Endodermal cell (in vitro differentiated cells): ENCODE measurements at regions not wholly inside any gene's neighbourhood (a gene's known extent, or its start where the extent isn't known, plus 50 kb on each side); places are given as distances from the start of the nearest gene placed in this dataset.

ENCODE experiments used
- DNase-seq: peaks from one replicate; pipeline ENCODE4 v3.0.0-alpha.2; 2017
- H3K27ac ChIP-seq: 2 replicates; pipeline ENCODE4 v1.5.1; 2013; ENCODE audit warnings: mild to moderate bottlenecking, low read depth, low read length, moderate library complexity
- H3K27me3 ChIP-seq: 2 replicates; pipeline ENCODE4 v1.6.1; 2013; ENCODE audit warnings: mild to moderate bottlenecking, low read length, moderate library complexity; ENCODE audit not compliant: insufficient read depth, control insufficient read depth, poor library complexity, severe bottlenecking
- H3K36me3 ChIP-seq: 2 replicates; pipeline ENCODE4 v1.7.0; 2013; ENCODE audit warnings: mild to moderate bottlenecking, low read length, moderate library complexity; ENCODE audit not compliant: control insufficient read depth, insufficient read depth
- H3K4me1 ChIP-seq: one replicate; pipeline ENCODE4 v1.7.0; 2013; ENCODE audit warnings: low read length; ENCODE audit not compliant: control insufficient read depth, insufficient read depth
- H3K4me3 ChIP-seq: 2 replicates; pipeline ENCODE4 v1.5.1; 2013; ENCODE audit warnings: mild to moderate bottlenecking, low read length, moderate library complexity
- H3K9ac ChIP-seq: 2 replicates; pipeline ENCODE4 v1.6.1; 2013; ENCODE audit warnings: mild to moderate bottlenecking, low read length, moderate library complexity; ENCODE audit not compliant: poor library complexity, severe bottlenecking; ENCODE audit errors: extremely low read depth
- H3K9me3 ChIP-seq: 2 replicates; pipeline ENCODE4 v1.6.1; 2013; ENCODE audit warnings: mild to moderate bottlenecking, low read length, moderate library complexity; ENCODE audit not compliant: control insufficient read depth
- H3K27ac Mint-ChIP-seq: 2 replicates; pipeline ENCODE4 v1.8.0; 2020; ENCODE audit warnings: mixed read lengths
- H3K27me3 Mint-ChIP-seq: 2 replicates; pipeline ENCODE4 v1.8.0; 2021; ENCODE audit warnings: mild to moderate bottlenecking, mixed read lengths; ENCODE audit not compliant: insufficient read depth
- H3K36me3 Mint-ChIP-seq: 2 replicates; pipeline ENCODE4 v1.8.0; 2020; ENCODE audit warnings: low read depth, mixed read lengths
- H3K4me1 Mint-ChIP-seq: 2 replicates; pipeline ENCODE4 v1.8.0; 2020; ENCODE audit warnings: mixed read lengths
- H3K4me3 Mint-ChIP-seq: 2 replicates; pipeline ENCODE4 v1.8.0; 2020; ENCODE audit warnings: mild to moderate bottlenecking, moderate library complexity, mixed read lengths
- H3K9me3 Mint-ChIP-seq: 2 replicates; pipeline ENCODE4 v1.8.0; 2020; ENCODE audit warnings: mild to moderate bottlenecking, mixed read lengths
- WGBS, 2 experiments: methylation state at CpG; one replicate each; pipeline versions ENCODE4 v1.1.5 to v1.1.7; 2013; ENCODE audit warnings: missing lambda C conversion rate in 2 of 2, mixed read lengths in 1 of 2; ENCODE audit not compliant: insufficient coverage in 1 of 2, insufficient read length in 1 of 2; 5-methylcytosine and 5-hydroxymethylcytosine counted together
- TF ChIP-seq, protein P1 (sequence below): fragments of 200-600 bp; sonication (generic); conservative IDR thresholded peaks from 2 replicates; pipeline ENCODE4 v1.5.0; 2021; ENCODE audit warnings: antibody characterized with exemption, mild to moderate bottlenecking

DNA sequence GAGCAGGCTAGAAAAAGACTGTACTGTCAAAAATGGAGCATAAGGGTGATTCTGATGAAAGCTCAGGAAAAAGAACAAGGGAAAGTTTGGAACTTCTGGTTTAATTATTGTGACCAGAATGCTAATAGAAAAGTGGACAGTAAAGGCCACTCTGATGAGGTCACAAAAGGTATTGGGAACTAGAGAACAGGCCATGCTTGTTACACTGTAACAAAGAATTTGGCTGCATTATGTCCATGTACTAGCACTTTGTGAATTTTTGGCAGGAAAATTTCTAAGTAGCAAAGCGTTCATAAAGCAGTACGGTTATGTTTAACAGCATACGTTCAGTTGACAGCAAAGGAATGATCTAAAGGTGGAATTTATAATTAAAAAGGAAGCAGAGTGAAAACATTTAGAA is 418.6 kb downstream of the TRIB2 start:
- TF ChIP-seq, protein P1, sequence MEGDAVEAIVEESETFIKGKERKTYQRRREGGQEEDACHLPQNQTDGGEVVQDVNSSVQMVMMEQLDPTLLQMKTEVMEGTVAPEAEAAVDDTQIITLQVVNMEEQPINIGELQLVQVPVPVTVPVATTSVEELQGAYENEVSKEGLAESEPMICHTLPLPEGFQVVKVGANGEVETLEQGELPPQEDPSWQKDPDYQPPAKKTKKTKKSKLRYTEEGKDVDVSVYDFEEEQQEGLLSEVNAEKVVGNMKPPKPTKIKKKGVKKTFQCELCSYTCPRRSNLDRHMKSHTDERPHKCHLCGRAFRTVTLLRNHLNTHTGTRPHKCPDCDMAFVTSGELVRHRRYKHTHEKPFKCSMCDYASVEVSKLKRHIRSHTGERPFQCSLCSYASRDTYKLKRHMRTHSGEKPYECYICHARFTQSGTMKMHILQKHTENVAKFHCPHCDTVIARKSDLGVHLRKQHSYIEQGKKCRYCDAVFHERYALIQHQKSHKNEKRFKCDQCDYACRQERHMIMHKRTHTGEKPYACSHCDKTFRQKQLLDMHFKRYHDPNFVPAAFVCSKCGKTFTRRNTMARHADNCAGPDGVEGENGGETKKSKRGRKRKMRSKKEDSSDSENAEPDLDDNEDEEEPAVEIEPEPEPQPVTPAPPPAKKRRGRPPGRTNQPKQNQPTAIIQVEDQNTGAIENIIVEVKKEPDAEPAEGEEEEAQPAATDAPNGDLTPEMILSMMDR: no peak
- DNase-seq: no peak
- H3K27ac ChIP-seq: no peak overlapping the region
- H3K9me3 ChIP-seq: peaks cover 82% of the 10 kb centered on the region
- Mint-ChIP-seq H3K27me3 (no peaks in the 10 kb centered on the region), H3K36me3 (no peaks in the 10 kb centered on the region), H3K4me1 (no peaks in the 10 kb centered on the region), H3K4me3 (no peak overlapping the region), H3K9me3 (peaks cover 12% of the 10 kb centered on the region), H3K27ac (no peak overlapping the region)
- H3K4me1 ChIP-seq: no peaks in the 10 kb centered on the region
- no peaks in the 10 kb centered on the region for H3K36me3 ChIP-seq
- no peaks in the 10 kb centered on the region for H3K27me3 ChIP-seq
- WGBS, 2 experiments: 89 to 97% methylated on average over 3 of the region's 3 CpGs
- H3K9ac ChIP-seq: no peak overlapping the region
- no peak overlapping the region for H3K4me3 ChIP-seq

DNA sequence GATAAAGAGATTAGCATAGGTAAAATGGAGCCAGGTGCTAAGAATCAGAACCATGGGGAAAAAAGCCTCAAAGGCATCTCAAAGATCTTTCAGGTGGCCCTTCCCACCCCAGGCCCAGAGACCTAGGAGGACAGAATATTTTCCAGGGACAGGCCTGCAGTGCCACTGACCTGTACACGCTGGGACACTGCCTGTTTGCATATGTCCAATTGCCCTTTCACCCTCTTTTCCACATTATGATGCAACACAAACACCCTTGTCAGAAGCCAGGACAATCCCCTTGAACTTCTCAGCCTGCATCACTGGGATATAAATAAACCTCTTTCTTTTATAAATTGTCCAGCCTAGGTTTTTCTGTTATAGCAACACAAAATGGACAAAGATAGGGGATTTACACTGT is 419.1 kb downstream of the TRIB2 start:
- Mint-ChIP-seq H3K9me3 (peaks cover 10% of the 10 kb centered on the region), H3K4me3 (no peak overlapping the region), H3K27ac (no peak overlapping the region), H3K36me3 (no peaks in the 10 kb centered on the region), H3K4me1 (no peaks in the 10 kb centered on the region), H3K27me3 (no peaks in the 10 kb centered on the region)
- TF ChIP-seq, protein P1: no peak
- Histone ChIP-seq H3K9ac (no peak overlapping the region), H3K4me1 (no peaks in the 10 kb centered on the region), H3K36me3 (no peaks in the 10 kb centered on the region), H3K4me3 (peak overlapping the region; percentile 14), H3K9me3 (peaks cover 77% of the 10 kb centered on the region), H3K27me3 (no peaks in the 10 kb centered on the region), H3K27ac (no peak overlapping the region)
- 73% methylated on average over 1 of the region's 1 CpG for WGBS, 2 experiments
- no peak for DNase-seq

DNA sequence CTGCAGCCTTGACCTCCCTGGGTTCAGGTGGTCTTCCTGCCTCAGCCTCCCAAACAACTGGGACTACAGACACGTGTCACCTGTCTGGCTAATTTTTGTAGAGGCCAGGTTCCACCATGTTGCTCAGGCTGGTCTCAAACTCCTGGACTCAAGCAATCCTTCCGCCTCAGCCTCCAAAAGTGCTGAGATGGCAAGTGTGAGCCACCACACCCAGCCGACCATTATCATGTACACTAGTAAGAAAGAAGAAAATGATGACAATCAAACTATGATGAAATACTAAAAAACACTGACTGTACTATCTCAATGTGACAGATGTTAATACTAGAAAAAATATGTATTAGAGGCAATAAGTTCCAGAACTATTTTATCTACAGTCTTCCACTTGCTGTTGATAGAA is 420.9 kb downstream of the TRIB2 start:
- TF ChIP-seq, protein P1: no peak
- H3K4me1 ChIP-seq: no peaks in the 10 kb centered on the region
- Mint-ChIP-seq H3K9me3 (peaks cover 16% of the 10 kb centered on the region), H3K27me3 (no peaks in the 10 kb centered on the region), H3K4me3 (no peak overlapping the region), H3K4me1 (no peaks in the 10 kb centered on the region), H3K36me3 (no peaks in the 10 kb centered on the region), H3K27ac (no peak overlapping the region)
- H3K36me3 ChIP-seq: no peaks in the 10 kb centered on the region
- peaks cover 71% of the 10 kb centered on the region for H3K9me3 ChIP-seq
- H3K9ac ChIP-seq: no peak overlapping the region
- no peak overlapping the region for H3K4me3 ChIP-seq
- no peak overlapping the region for H3K27ac ChIP-seq
- DNase-seq: no peak
- no peaks in the 10 kb centered on the region for H3K27me3 ChIP-seq
- WGBS, 2 experiments: 76% methylated on average over 3 of the region's 3 CpGs; no CpG with 5 or more reads in 1 of the 2 experiments
